ENCODE measurements at regions not wholly inside any gene's neighbourhood (a gene's known extent, or its start where the extent isn't known, plus 50 kb on each side); places are given as distances from the start of the nearest gene placed in this dataset.

DNA sequence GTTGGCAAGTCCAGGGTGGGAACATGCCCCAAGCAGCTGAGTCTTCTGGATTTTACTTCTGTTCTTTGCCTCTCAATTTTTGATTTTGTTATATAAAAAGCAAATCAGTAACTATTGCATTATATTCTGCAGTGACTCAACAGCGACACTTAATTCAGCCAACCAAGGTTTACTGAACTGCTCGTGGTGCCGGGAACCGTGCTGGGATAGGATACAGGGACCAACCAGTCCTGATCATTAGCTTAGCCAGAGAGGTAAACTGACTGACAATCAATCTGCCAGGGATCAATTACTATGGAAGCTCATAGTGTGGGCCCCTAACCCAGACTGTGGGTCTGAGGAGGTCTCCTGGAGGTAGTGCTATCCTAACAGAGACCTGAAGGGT lies 68.4 kb upstream of the ZNF281 start:
- Histone ChIP-seq H2AFZ (no peak overlapping the region), H3K9me2 (ENCODE audit: insufficient read depth) (no peaks in the 10 kb centered on the region), H3K4me1 (ENCODE audit: insufficient read depth) (peaks cover 10% of the 10 kb centered on the region), H3K4me3 (no peak overlapping the region), H3K4me2 (no peak overlapping the region), H3K27me3 (ENCODE audit: insufficient read depth) (no peaks in the 10 kb centered on the region), H3K36me3 (ENCODE audit: insufficient read depth) (no peaks in the 10 kb centered on the region; the same call in 1 of the 2 replicates), H3K79me2 (replicated peaks; ENCODE audit: insufficient read depth) (no peaks in the 10 kb centered on the region), H4K20me1 (replicated peaks; ENCODE audit: insufficient read depth) (no peaks in the 10 kb centered on the region; the same call in 1 of the 2 replicates), H3K27ac (ENCODE audit: low read depth) (peak overlapping the region; percentile 72), H3F3A (replicated peaks; ENCODE audit: low read depth) (peaks cover 11% of the 10 kb centered on the region)
- Mint-ChIP-seq H3K36me3 (ENCODE audit: low read depth) (peaks cover 20% of the 10 kb centered on the region), H3K4me3 (no peak overlapping the region), H3K9me3 (no peaks in the 10 kb centered on the region), H3K27me3 (ENCODE audit: insufficient read depth, low read depth, poor library complexity) (peaks cover 8% of the 10 kb centered on the region), H3K4me1 (peaks cover 3% of the 10 kb centered on the region; the same call in 2 of the 3 replicates), H3K27ac (no peak overlapping the region)
- ATAC-seq (no peak), DNase-seq (ENCODE audit: low spot score) (no peak)
- TF ChIP-seq EZH2 (IDR thresholded peaks at IDR 0.05; ENCODE audit: low read depth, unreplicated experiment) (no peak), CREB1 (CRISPR knock-in tag; IDR thresholded peaks at IDR 0.05; ENCODE audit: low read depth) (no peak), ZNF114 (CRISPR knock-in tag; IDR thresholded peaks at IDR 0.05) (no peak), STAT1 (IDR thresholded peaks at IDR 0.05; ENCODE audit: unreplicated experiment) (no peak), NANOG (IDR thresholded peaks at IDR 0.05; ENCODE audit: borderline replicate concordance) (no peak), ZNF331 (CRISPR knock-in tag; IDR thresholded peaks at IDR 0.05; ENCODE audit: low read depth) (no peak)
- TF ChIP-seq, protein P1, sequence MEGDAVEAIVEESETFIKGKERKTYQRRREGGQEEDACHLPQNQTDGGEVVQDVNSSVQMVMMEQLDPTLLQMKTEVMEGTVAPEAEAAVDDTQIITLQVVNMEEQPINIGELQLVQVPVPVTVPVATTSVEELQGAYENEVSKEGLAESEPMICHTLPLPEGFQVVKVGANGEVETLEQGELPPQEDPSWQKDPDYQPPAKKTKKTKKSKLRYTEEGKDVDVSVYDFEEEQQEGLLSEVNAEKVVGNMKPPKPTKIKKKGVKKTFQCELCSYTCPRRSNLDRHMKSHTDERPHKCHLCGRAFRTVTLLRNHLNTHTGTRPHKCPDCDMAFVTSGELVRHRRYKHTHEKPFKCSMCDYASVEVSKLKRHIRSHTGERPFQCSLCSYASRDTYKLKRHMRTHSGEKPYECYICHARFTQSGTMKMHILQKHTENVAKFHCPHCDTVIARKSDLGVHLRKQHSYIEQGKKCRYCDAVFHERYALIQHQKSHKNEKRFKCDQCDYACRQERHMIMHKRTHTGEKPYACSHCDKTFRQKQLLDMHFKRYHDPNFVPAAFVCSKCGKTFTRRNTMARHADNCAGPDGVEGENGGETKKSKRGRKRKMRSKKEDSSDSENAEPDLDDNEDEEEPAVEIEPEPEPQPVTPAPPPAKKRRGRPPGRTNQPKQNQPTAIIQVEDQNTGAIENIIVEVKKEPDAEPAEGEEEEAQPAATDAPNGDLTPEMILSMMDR (conservative IDR thresholded peaks at IDR 0.05; ENCODE audit: low read depth in 2 of 2) = no peak
- TF ChIP-seq, protein P2, sequence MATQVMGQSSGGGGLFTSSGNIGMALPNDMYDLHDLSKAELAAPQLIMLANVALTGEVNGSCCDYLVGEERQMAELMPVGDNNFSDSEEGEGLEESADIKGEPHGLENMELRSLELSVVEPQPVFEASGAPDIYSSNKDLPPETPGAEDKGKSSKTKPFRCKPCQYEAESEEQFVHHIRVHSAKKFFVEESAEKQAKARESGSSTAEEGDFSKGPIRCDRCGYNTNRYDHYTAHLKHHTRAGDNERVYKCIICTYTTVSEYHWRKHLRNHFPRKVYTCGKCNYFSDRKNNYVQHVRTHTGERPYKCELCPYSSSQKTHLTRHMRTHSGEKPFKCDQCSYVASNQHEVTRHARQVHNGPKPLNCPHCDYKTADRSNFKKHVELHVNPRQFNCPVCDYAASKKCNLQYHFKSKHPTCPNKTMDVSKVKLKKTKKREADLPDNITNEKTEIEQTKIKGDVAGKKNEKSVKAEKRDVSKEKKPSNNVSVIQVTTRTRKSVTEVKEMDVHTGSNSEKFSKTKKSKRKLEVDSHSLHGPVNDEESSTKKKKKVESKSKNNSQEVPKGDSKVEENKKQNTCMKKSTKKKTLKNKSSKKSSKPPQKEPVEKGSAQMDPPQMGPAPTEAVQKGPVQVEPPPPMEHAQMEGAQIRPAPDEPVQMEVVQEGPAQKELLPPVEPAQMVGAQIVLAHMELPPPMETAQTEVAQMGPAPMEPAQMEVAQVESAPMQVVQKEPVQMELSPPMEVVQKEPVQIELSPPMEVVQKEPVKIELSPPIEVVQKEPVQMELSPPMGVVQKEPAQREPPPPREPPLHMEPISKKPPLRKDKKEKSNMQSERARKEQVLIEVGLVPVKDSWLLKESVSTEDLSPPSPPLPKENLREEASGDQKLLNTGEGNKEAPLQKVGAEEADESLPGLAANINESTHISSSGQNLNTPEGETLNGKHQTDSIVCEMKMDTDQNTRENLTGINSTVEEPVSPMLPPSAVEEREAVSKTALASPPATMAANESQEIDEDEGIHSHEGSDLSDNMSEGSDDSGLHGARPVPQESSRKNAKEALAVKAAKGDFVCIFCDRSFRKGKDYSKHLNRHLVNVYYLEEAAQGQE (IDR thresholded peaks at IDR 0.05; ENCODE audit: unreplicated experiment) = no peak

- no peak overlapping the region for H2AFZ ChIP-seq
- H4K20me1 ChIP-seq (replicated peaks; ENCODE audit: insufficient read depth) = no peaks in the 10 kb centered on the region; the same call in 1 of the 2 replicates
- ATAC-seq (no peak), DNase-seq (ENCODE audit: low spot score) (no peak)
- Mint-ChIP-seq H3K9me3 (no peaks in the 10 kb centered on the region), H3K4me1 (no peaks in the 10 kb centered on the region; the same call in 2 of the 3 replicates), H3K4me3 (no peak overlapping the region), H3K27me3 (ENCODE audit: insufficient read depth, low read depth, poor library complexity) (peaks cover 7% of the 10 kb centered on the region), H3K36me3 (ENCODE audit: low read depth) (peaks cover 15% of the 10 kb centered on the region), H3K27ac (no peak overlapping the region)
- peaks cover 7% of the 10 kb centered on the region for H3K4me1 ChIP-seq (ENCODE audit: insufficient read depth)
- no peaks in the 10 kb centered on the region; the same call in 1 of the 2 replicates for H3K36me3 ChIP-seq (ENCODE audit: insufficient read depth)
- TF ChIP-seq NANOG (IDR thresholded peaks at IDR 0.05; ENCODE audit: borderline replicate concordance) = no peak
- no peak for TF ChIP-seq EZH2phosphoT487 (IDR thresholded peaks at IDR 0.05; ENCODE audit: unreplicated experiment)
- TF ChIP-seq ZNF114 (CRISPR knock-in tag; IDR thresholded peaks at IDR 0.05) = no peak
- no peak for TF ChIP-seq POLR2AphosphoS5 (IDR thresholded peaks at IDR 0.05; ENCODE audit: low read depth)
- TF ChIP-seq JUNB (IDR thresholded peaks at IDR 0.05; ENCODE audit: unreplicated experiment) = no peak
- TF ChIP-seq, protein P2 (IDR thresholded peaks at IDR 0.05; ENCODE audit: unreplicated experiment) = no peak
- no peak overlapping the region for H3K4me2 ChIP-seq
- H3K27me3 ChIP-seq (ENCODE audit: insufficient read depth) = no peaks in the 10 kb centered on the region
- no peaks in the 10 kb centered on the region for H3K9me2 ChIP-seq (ENCODE audit: insufficient read depth)
- peaks cover 8% of the 10 kb centered on the region for H3F3A ChIP-seq (replicated peaks; ENCODE audit: low read depth)
- H3K4me3 ChIP-seq = no peak overlapping the region
- H3K27ac ChIP-seq (ENCODE audit: low read depth) = no peak overlapping the region
- H3K79me2 ChIP-seq (replicated peaks; ENCODE audit: insufficient read depth) = no peaks in the 10 kb centered on the region
Measured at GRCh38 chr1:200474633-200475032, 64.8 kb upstream of the ZNF281 start.

All from GM23338 (cell line).